ENCODE measurements at regions not wholly inside any gene's neighbourhood (a gene's known extent, or its start where the extent isn't known, plus 50 kb on each side); places are given as distances from the start of the nearest gene placed in this dataset.

DNA sequence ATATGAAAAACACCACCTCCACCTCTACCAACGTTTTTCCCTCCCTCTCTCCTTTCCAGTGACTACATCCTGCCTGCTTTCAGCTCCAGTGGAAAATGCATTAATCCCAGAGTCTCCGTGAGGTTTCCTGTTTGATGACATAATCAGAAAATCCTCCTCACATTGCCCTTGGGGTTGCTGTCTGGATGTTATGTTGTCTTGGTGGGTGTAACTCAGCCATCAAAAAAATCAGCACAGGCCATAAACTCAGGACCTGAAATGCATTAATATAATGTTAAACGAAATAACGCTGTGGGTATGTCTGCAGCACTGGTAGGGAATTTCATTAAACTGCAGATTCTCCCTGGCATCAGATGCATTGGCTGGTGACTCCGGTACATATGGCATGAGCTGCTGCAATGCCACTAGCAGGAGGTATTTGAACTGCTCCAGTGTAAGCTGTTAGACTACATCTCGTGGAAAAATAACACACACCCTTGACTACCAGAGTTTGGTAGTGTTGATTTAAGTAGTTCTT lies 297.8 kb downstream of the PRL start:
- Mint-ChIP-seq H3K9me3 (no peaks in the 10 kb centered on the region), H3K27ac (no peak overlapping the region), H3K36me3 (ENCODE audit: low read depth) (no peaks in the 10 kb centered on the region), H3K4me1 (no peaks in the 10 kb centered on the region), H3K4me3 (no peak overlapping the region), H3K27me3 (peaks cover 3% of the 10 kb centered on the region)
- intact Hi-C loops (cut with micrococcal nuclease) = no loop called here
- TF ChIP-seq, protein P1, sequence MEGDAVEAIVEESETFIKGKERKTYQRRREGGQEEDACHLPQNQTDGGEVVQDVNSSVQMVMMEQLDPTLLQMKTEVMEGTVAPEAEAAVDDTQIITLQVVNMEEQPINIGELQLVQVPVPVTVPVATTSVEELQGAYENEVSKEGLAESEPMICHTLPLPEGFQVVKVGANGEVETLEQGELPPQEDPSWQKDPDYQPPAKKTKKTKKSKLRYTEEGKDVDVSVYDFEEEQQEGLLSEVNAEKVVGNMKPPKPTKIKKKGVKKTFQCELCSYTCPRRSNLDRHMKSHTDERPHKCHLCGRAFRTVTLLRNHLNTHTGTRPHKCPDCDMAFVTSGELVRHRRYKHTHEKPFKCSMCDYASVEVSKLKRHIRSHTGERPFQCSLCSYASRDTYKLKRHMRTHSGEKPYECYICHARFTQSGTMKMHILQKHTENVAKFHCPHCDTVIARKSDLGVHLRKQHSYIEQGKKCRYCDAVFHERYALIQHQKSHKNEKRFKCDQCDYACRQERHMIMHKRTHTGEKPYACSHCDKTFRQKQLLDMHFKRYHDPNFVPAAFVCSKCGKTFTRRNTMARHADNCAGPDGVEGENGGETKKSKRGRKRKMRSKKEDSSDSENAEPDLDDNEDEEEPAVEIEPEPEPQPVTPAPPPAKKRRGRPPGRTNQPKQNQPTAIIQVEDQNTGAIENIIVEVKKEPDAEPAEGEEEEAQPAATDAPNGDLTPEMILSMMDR (IDR thresholded peaks at IDR 0.05) = no peak
- DNase-seq (no peak), ATAC-seq (ENCODE audit: low read depth) (no peak)
- CTCF ChIA-PET = no interaction called here
- POLR2A ChIA-PET = no interaction called here

DNA sequence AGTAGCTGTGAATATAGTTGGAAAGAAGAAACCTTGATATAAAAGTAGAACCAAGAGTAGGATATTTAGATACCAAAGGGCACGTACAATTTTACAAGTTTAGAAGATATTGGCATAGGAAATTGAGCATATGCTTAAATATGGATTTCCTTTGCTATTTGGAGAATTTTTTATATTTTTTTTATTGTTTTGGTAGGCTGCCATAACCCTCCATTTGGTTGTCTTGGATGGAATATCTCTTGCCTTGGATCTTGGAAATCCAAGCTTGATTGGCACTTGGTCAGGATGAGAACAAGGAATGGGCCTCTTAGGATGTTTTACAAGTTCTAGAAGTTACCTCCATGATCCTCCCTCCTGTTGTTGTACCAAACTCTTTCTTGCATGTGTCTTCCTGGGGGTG lies 297.1 kb downstream of the PRL start:
- intact Hi-C loops (cut with micrococcal nuclease) = no loop called here
- CTCF ChIA-PET = no interaction called here

DNA sequence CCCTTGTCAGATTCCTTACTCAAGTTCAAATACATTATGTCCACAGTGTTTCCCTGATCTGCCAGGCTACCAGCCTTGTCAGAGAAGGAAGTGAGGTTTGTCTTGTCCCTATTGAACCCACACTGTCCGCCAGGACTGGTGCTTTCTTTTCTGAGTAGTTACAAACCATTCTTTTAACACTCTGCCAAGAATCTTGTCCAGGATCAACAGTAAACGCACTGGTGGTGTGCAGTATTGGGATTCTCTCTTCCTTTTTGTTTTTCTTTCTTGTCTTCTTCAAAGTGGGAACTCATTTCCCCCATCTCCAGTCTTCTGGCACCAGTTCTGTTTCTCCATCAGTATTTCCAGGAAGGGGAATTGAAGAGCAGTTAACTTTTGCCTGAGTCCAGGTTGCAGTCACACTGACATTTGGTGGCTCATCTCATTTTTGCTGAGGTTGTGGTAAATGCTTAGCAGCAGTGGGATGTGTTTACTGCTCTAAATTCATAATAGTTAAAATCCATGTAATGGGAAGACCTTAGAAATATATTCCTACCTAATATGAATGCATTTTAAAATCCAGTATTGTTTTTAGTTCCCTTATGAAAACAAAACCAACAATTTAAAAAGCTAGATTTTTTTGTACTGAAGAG lies 295.3 kb downstream of the PRL start:
- CTCF ChIA-PET = no interaction called here
- TF ChIP-seq, protein P1 (IDR thresholded peaks at IDR 0.05) = no peak
- ATAC-seq (ENCODE audit: low read depth) = no peak
- POLR2A ChIA-PET = no interaction called here
- intact Hi-C loops (cut with micrococcal nuclease) = no loop called here
- Mint-ChIP-seq H3K9me3 (no peaks in the 10 kb centered on the region), H3K27me3 (no peaks in the 10 kb centered on the region), H3K4me1 (no peaks in the 10 kb centered on the region), H3K4me3 (no peak overlapping the region), H3K27ac (no peak overlapping the region), H3K36me3 (ENCODE audit: low read depth) (no peaks in the 10 kb centered on the region)
- DNase-seq = no peak

More for the DNA sequence above, 297.1 kb downstream of the PRL start:
- no peak for ATAC-seq (ENCODE audit: low read depth)
- no peaks in the 10 kb centered on the region for H3K36me3 Mint-ChIP-seq (ENCODE audit: low read depth)
- no peaks in the 10 kb centered on the region for H3K4me1 Mint-ChIP-seq
- H3K4me3 Mint-ChIP-seq = no peak overlapping the region
- TF ChIP-seq, protein P1 (IDR thresholded peaks at IDR 0.05) = no peak
- POLR2A ChIA-PET = interaction anchor here (0.6 kb wide), 1 partner anchor 319 kb away, joined by 5 read pairs; no protein-coding TSS in a partner anchor
- H3K27ac Mint-ChIP-seq = no peak overlapping the region
- no peaks in the 10 kb centered on the region for H3K9me3 Mint-ChIP-seq
- DNase-seq = no peak
- peaks cover 3% of the 10 kb centered on the region for H3K27me3 Mint-ChIP-seq

DNA sequence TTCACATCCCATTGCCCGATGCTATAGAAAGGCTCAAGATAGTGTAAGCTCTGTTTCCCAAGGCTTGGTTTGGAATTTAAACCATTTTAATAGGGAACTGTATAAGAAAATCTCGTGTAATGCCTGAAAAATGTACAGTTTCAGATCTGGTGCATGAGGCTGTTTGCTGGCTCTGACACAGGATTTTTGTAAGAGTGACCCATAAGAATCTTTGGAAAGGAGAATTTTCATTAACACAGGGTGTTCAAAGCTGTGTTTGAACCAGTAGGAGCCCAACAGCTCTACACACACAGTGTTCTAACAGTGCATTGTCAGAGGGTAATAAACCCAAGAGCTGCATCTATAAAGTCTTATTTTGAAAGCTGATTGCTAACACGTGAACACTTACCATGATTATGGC lies 293.5 kb downstream of the PRL start:
- H3K4me1 Mint-ChIP-seq = no peaks in the 10 kb centered on the region
- H3K27ac Mint-ChIP-seq = no peak overlapping the region
- CTCF ChIA-PET = no interaction called here
- ATAC-seq (ENCODE audit: low read depth) (no peak), DNase-seq (no peak)
- POLR2A ChIA-PET = no interaction called here
- H3K36me3 Mint-ChIP-seq (ENCODE audit: low read depth) = no peaks in the 10 kb centered on the region
- intact Hi-C loops (cut with micrococcal nuclease) = no loop called here
- no peak overlapping the region for H3K4me3 Mint-ChIP-seq
- no peaks in the 10 kb centered on the region for H3K9me3 Mint-ChIP-seq
- TF ChIP-seq, protein P1 (IDR thresholded peaks at IDR 0.05) = no peak
- H3K27me3 Mint-ChIP-seq = no peaks in the 10 kb centered on the region

DNA sequence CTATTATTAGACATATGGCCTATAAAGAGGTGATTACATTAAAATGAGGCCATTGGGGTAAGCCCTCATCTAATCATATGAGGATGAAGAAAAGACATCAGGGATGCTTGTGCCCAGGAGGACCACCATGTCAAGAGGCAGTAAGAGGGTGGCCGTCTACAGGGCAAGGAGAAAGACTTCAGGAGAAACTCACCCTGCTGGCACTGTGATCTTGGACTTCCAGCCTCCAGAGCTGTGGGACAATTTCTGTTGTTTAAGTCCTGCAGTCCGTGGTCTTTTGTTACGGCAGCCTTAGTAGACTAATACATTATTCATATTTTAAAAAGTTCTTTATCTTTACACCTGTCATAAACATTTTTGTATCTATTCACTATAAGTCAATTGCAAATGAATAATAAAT lies 290.0 kb downstream of the PRL start:
- Mint-ChIP-seq H3K36me3 (ENCODE audit: low read depth) (no peaks in the 10 kb centered on the region), H3K9me3 (no peaks in the 10 kb centered on the region), H3K27me3 (no peaks in the 10 kb centered on the region), H3K27ac (no peak overlapping the region), H3K4me3 (no peak overlapping the region), H3K4me1 (no peaks in the 10 kb centered on the region)
- TF ChIP-seq, protein P1 (IDR thresholded peaks at IDR 0.05) = no peak
- POLR2A ChIA-PET = no interaction called here
- CTCF ChIA-PET = no interaction called here
- intact Hi-C loops (cut with micrococcal nuclease) = no loop called here
- ATAC-seq (ENCODE audit: low read depth) = no peak
- DNase-seq = no peak

Measured in activated B cell treated with CpG ODN at 0.5 μM for 24 hours (primary cell).